ENCODE measurements at regions not wholly inside any gene's neighbourhood (a gene's known extent, or its start where the extent isn't known, plus 50 kb on each side); places are given as distances from the start of the nearest gene placed in this dataset.

GRCh38 chr21:27213303-27213702, 246.4 kb upstream of the ADAMTS5 start:
- ChIA-PET POLR2A (no interaction called here), CTCF (interaction anchor here (0.5 to 1.1 kb wide), 6 partner anchors 39 to 352 kb away, joined by 3 to 10 read pairs (median 4); no protein-coding TSS in a partner anchor)
- Mint-ChIP-seq H3K4me3 (ENCODE audit: unreplicated experiment) (no peak overlapping the region), H3K36me3 (ENCODE audit: insufficient read depth, unreplicated experiment) (no peaks in the 10 kb centered on the region), H3K4me1 (ENCODE audit: insufficient read depth, unreplicated experiment) (peaks cover under 1% of the 10 kb centered on the region), H3K27ac (ENCODE audit: low read depth, unreplicated experiment) (no peak overlapping the region), H3K27me3 (ENCODE audit: insufficient read depth, unreplicated experiment) (no peaks in the 10 kb centered on the region), H3K9me3 (ENCODE audit: unreplicated experiment) (peaks cover 7% of the 10 kb centered on the region)
- TF ChIP-seq CTCF (IDR thresholded peaks at IDR 0.05; ENCODE audit: unreplicated experiment) = no peak
- no TSS peak for BruUV-seq (replicated peaks)
- DNase-seq (ENCODE audit: unreplicated experiment) = peak; percentile 14
- intact Hi-C loops (cut with micrococcal nuclease) = no loop called here

- Mint-ChIP-seq H3K9me3 (ENCODE audit: unreplicated experiment) (peaks cover 1% of the 10 kb centered on the region), H3K27ac (ENCODE audit: low read depth, unreplicated experiment) (no peak overlapping the region), H3K4me1 (ENCODE audit: insufficient read depth, unreplicated experiment) (no peaks in the 10 kb centered on the region), H3K4me3 (ENCODE audit: unreplicated experiment) (no peak overlapping the region), H3K36me3 (ENCODE audit: insufficient read depth, unreplicated experiment) (no peaks in the 10 kb centered on the region), H3K27me3 (ENCODE audit: insufficient read depth, unreplicated experiment) (no peaks in the 10 kb centered on the region)
- ChIA-PET POLR2A (no interaction called here), CTCF (interaction anchor here (0.7 to 0.9 kb wide), 2 partner anchors 352 to 477 kb away, joined by 3 read pairs; no protein-coding TSS in a partner anchor)
- intact Hi-C loops (cut with micrococcal nuclease) = no loop called here
- no peak for TF ChIP-seq CTCF (IDR thresholded peaks at IDR 0.05; ENCODE audit: unreplicated experiment)
- no TSS peak for BruUV-seq (replicated peaks)
- DNase-seq (ENCODE audit: unreplicated experiment) = no peak
Observed at GRCh38 chr21:27212441-27212840, 245.6 kb upstream of the ADAMTS5 start.

- Mint-ChIP-seq H3K27me3 (ENCODE audit: insufficient read depth, unreplicated experiment) (no peaks in the 10 kb centered on the region), H3K4me1 (ENCODE audit: insufficient read depth, unreplicated experiment) (no peaks in the 10 kb centered on the region), H3K36me3 (ENCODE audit: insufficient read depth, unreplicated experiment) (no peaks in the 10 kb centered on the region), H3K4me3 (ENCODE audit: unreplicated experiment) (no peak overlapping the region), H3K9me3 (ENCODE audit: unreplicated experiment) (no peaks in the 10 kb centered on the region), H3K27ac (ENCODE audit: low read depth, unreplicated experiment) (no peak overlapping the region)
- no TSS peak for BruUV-seq (replicated peaks)
- CTCF ChIA-PET = interaction anchor here (0.5 kb wide), 1 partner anchor 847 kb away, joined by 5 read pairs; no protein-coding TSS in a partner anchor
- no peak for DNase-seq (ENCODE audit: unreplicated experiment)
- intact Hi-C loops (cut with micrococcal nuclease) = no loop called here
- POLR2A ChIA-PET = no interaction called here
- no peak for TF ChIP-seq CTCF (IDR thresholded peaks at IDR 0.05; ENCODE audit: unreplicated experiment)
Observed at GRCh38 chr21:27209546-27209945, 242.7 kb upstream of the ADAMTS5 start.

- ChIA-PET CTCF (no interaction called here), POLR2A (no interaction called here)
- no peak overlapping the region for H3K27ac Mint-ChIP-seq (ENCODE audit: low read depth, unreplicated experiment)
- no peak for DNase-seq (ENCODE audit: unreplicated experiment)
- H3K4me1 Mint-ChIP-seq (ENCODE audit: insufficient read depth, unreplicated experiment) = no peaks in the 10 kb centered on the region
- H3K9me3 Mint-ChIP-seq (ENCODE audit: unreplicated experiment) = no peaks in the 10 kb centered on the region
- TF ChIP-seq CTCF (IDR thresholded peaks at IDR 0.05; ENCODE audit: unreplicated experiment) = no peak
- no peaks in the 10 kb centered on the region for H3K36me3 Mint-ChIP-seq (ENCODE audit: insufficient read depth, unreplicated experiment)
- no peak overlapping the region for H3K4me3 Mint-ChIP-seq (ENCODE audit: unreplicated experiment)
- H3K27me3 Mint-ChIP-seq (ENCODE audit: insufficient read depth, unreplicated experiment) = no peaks in the 10 kb centered on the region
- intact Hi-C loops (cut with micrococcal nuclease) = no loop called here
- BruUV-seq (replicated peaks) = no TSS peak
Observed at GRCh38 chr21:27206368-27206982, 239.6 kb upstream of the ADAMTS5 start.

Measured in MCF 10A (cell line).